Mesendoderm (in vitro differentiated cells): ENCODE measurements at regions not wholly inside any gene's neighbourhood (a gene's known extent, or its start where the extent isn't known, plus 50 kb on each side); places are given as distances from the start of the nearest gene placed in this dataset.

ENCODE experiments used
- DNase-seq: peaks from one replicate; pipeline ENCODE4 v3.0.0; 2013
- H2AK5ac ChIP-seq: 2 replicates; pipeline ENCODE4 v1.6.1; 2013; ENCODE audit warnings: low read length, inconsistent platforms
- H2BK120ac ChIP-seq: 2 replicates; pipeline ENCODE4 v1.6.1; 2013; ENCODE audit warnings: low read depth, mild to moderate bottlenecking, low read length, moderate library complexity, mixed read lengths
- H2BK15ac ChIP-seq: replicated peaks from 2 replicates; pipeline ENCODE4 v1.6.1; 2013; ENCODE audit warnings: low read depth, mild to moderate bottlenecking, moderate library complexity
- H2BK5ac ChIP-seq: 2 replicates; pipeline ENCODE4 v1.6.1; 2013; ENCODE audit warnings: low read length, inconsistent platforms
- H3K18ac ChIP-seq: 2 replicates; pipeline ENCODE4 v1.6.1; 2013; ENCODE audit warnings: mild to moderate bottlenecking, low read length, mixed read lengths
- H3K23ac ChIP-seq: one replicate; pipeline ENCODE4 v1.6.1; 2013; ENCODE audit warnings: low read length
- H3K27ac ChIP-seq: 2 replicates; pipeline ENCODE4 v1.5.1; 2013; ENCODE audit warnings: low read depth, mild to moderate bottlenecking, inconsistent platforms, low read length, moderate library complexity
- H3K27me3 ChIP-seq: 2 replicates; pipeline ENCODE4 v1.6.1; 2013; ENCODE audit warnings: low read length, control low read depth, mild to moderate bottlenecking, inconsistent platforms; ENCODE audit not compliant: insufficient read depth, poor library complexity
- H3K36me3 ChIP-seq: 2 replicates; pipeline ENCODE4 v1.6.1; 2013; ENCODE audit warnings: low read length, inconsistent platforms; ENCODE audit not compliant: control insufficient read depth, insufficient read depth
- H3K4ac ChIP-seq: one replicate; pipeline ENCODE4 v1.6.1; 2013; ENCODE audit warnings: low read depth, mild to moderate bottlenecking, low read length, moderate library complexity
- H3K4me1 ChIP-seq: 2 replicates; pipeline ENCODE4 v1.6.1; 2013; ENCODE audit warnings: low read depth, low read length, inconsistent platforms; ENCODE audit not compliant: control insufficient read depth
- H3K4me2 ChIP-seq: 2 replicates; pipeline ENCODE4 v1.6.1; 2013; ENCODE audit warnings: low read length
- H3K4me3 ChIP-seq: 2 replicates; pipeline ENCODE4 v1.5.1; 2013; ENCODE audit warnings: mild to moderate bottlenecking, low read length
- H3K56ac ChIP-seq: one replicate; pipeline ENCODE4 v1.6.1; 2013; ENCODE audit warnings: low read length
- H3K79me1 ChIP-seq: 2 replicates; pipeline ENCODE4 v1.6.1; 2013; ENCODE audit warnings: low read length, inconsistent platforms
- H3K79me2 ChIP-seq: 2 replicates; pipeline ENCODE4 v1.6.1; 2013; ENCODE audit warnings: mild to moderate bottlenecking, low read length; ENCODE audit not compliant: control insufficient read depth, insufficient read depth
- H3K9ac ChIP-seq: 2 replicates; pipeline ENCODE4 v1.6.1; 2013; ENCODE audit warnings: low read length, inconsistent platforms
- H4K5ac ChIP-seq: one replicate; pipeline ENCODE4 v1.6.1; 2013; ENCODE audit warnings: low read length
- H4K8ac ChIP-seq: one replicate; pipeline ENCODE4 v1.6.1; 2013; ENCODE audit warnings: low read depth, mild to moderate bottlenecking, control low read depth, low read length, moderate library complexity
- WGBS: extraction: QIAGEN DNeasy Blood & Tissue Kit; methylation state at CpG from one replicate; pipeline ENCODE4 v1.1.7; 2013; ENCODE audit warnings: low lambda C conversion rate, missing lambda C conversion rate; ENCODE audit not compliant: insufficient coverage; ENCODE audit errors: extremely low coverage; 5-methylcytosine and 5-hydroxymethylcytosine counted together

DNA sequence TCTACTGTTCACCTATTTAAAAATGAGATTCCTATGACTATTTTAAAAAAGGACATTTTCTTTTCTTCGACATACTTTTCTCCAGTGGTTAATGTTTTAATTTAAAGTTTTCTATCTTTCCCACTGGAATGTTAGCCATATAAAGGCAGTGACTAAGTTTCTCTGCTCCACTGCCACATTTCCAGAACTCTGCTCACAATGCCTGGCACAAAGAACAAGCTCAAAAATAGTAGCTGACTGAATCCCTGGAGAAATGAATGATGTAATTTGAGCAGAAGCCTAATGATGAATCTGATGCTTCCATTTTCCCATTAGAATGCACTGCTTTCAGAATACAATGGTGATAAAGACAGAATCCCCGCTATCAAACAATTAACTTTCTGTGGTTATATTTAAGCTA is 817.8 kb downstream of the MTRR start:
- H2BK120ac ChIP-seq, result no peak overlapping the region
- H3K23ac ChIP-seq, result no peak overlapping the region
- no peak overlapping the region for H3K18ac ChIP-seq
- no peak overlapping the region for H3K9ac ChIP-seq
- H4K8ac ChIP-seq, result no peak overlapping the region
- no peak overlapping the region for H3K4me3 ChIP-seq
- H4K5ac ChIP-seq, result no peak overlapping the region
- H3K27me3 ChIP-seq, result no peaks in the 10 kb centered on the region
- DNase-seq, result no peak
- H2AK5ac ChIP-seq, result no peak overlapping the region
- no peaks in the 10 kb centered on the region for H3K79me1 ChIP-seq
- no peaks in the 10 kb centered on the region for H3K79me2 ChIP-seq
- H3K4me2 ChIP-seq, result no peak overlapping the region
- H3K4ac ChIP-seq, result no peak overlapping the region
- no peak overlapping the region for H3K27ac ChIP-seq
- no peaks in the 10 kb centered on the region for H3K4me1 ChIP-seq
- no CpG with 5 or more reads among the region's 2 CpGs for WGBS
- no peaks in the 10 kb centered on the region for H3K36me3 ChIP-seq
- no peak overlapping the region for H3K56ac ChIP-seq
- H2BK5ac ChIP-seq, result no peak overlapping the region
- no peak overlapping the region for H2BK15ac ChIP-seq

DNA sequence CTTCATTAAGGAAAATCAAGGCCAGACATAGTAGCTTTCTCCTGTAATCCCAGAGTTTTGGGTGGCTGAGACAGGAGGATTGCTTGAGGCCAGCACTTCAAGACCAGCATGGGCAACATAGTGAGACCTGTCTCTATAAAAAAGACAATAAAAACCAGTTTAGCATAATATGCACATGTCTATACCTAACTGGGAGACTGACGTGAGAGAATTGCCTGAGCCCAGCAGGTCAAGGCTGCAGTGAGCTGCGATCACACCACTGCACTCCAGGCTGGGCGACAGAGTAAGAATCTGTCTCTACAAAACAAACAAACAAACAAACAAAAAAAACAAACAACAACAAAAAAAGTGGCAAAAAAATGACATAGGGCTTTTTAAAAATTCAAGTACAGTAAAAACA is 820.8 kb downstream of the MTRR start:
- Histone ChIP-seq H2BK5ac (no peak overlapping the region), H3K56ac (no peak overlapping the region), H2AK5ac (no peak overlapping the region), H3K79me2 (no peaks in the 10 kb centered on the region), H3K4ac (no peak overlapping the region), H3K9ac (no peak overlapping the region), H3K79me1 (no peaks in the 10 kb centered on the region), H3K36me3 (no peaks in the 10 kb centered on the region), H3K4me3 (no peak overlapping the region), H2BK15ac (no peak overlapping the region), H3K18ac (no peak overlapping the region), H3K27me3 (no peaks in the 10 kb centered on the region), H3K4me1 (no peaks in the 10 kb centered on the region), H3K27ac (no peak overlapping the region), H3K4me2 (no peak overlapping the region), H3K23ac (no peak overlapping the region), H4K8ac (no peak overlapping the region), H4K5ac (no peak overlapping the region), H2BK120ac (no peak overlapping the region)
- WGBS, result no CpG with 5 or more reads among the region's 3 CpGs
- no peak for DNase-seq

DNA sequence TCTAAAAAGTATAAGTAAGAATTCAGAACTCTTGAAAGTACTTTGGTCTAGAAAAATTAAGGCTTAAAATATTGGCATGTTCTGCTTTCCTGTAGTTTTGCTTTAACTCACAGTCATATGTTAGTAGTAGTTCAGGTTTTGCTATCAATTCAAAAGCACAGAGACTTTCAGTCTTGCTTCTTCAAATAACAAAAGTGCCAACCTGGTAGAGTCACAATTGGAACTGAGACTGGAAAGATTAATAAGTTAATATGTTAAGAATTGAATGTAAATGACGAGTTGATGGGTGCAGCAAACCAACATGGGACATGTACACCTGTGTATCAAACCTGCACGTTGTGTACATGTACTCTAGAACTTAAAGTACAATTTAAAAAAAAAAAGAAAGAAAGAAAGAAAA is 822.3 kb downstream of the MTRR start:
- no peaks in the 10 kb centered on the region for H3K4me1 ChIP-seq
- no peak overlapping the region for H3K4ac ChIP-seq
- H3K27ac ChIP-seq, result no peak overlapping the region
- WGBS, result no CpG with 5 or more reads among the region's 2 CpGs
- H2BK15ac ChIP-seq, result no peak overlapping the region
- no peak overlapping the region for H2BK5ac ChIP-seq
- H3K27me3 ChIP-seq, result no peaks in the 10 kb centered on the region
- no peak overlapping the region for H3K4me3 ChIP-seq
- no peak overlapping the region for H3K4me2 ChIP-seq
- H3K23ac ChIP-seq, result no peak overlapping the region
- no peak for DNase-seq
- no peak overlapping the region for H3K9ac ChIP-seq
- no peak overlapping the region for H3K18ac ChIP-seq
- no peak overlapping the region for H4K5ac ChIP-seq
- H3K79me2 ChIP-seq, result no peaks in the 10 kb centered on the region
- H3K79me1 ChIP-seq, result no peaks in the 10 kb centered on the region
- no peak overlapping the region for H3K56ac ChIP-seq
- no peak overlapping the region for H4K8ac ChIP-seq
- H3K36me3 ChIP-seq, result no peaks in the 10 kb centered on the region
- H2AK5ac ChIP-seq, result no peak overlapping the region
- no peak overlapping the region for H2BK120ac ChIP-seq

DNA sequence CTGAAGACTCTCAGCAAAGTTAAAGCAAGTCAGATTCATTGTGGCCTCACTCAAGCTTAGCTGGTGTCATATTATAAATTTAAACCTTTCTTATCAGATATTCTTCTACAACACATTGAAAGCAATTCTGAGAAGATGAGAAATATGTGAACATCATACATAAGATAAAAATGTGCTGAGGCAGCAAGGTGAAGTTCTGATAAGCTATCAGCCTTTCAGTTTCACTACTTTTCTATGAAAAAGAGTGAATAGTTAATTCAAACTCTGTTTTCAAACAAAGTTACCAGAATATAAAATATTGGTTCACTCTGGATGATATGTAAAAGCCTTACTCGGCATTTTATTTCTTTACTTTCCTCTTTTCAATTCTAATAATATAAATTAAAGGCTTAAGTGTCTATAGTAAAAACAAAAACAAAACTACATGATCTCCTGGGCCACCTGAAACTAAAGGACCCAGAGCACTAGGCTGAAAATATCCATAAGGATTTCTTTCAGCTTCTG is 824.4 kb downstream of the MTRR start:
- Histone ChIP-seq H3K23ac (no peak overlapping the region), H3K27me3 (no peaks in the 10 kb centered on the region), H3K4me3 (no peak overlapping the region), H2BK5ac (no peak overlapping the region), H3K36me3 (no peaks in the 10 kb centered on the region), H3K56ac (no peak overlapping the region), H3K4me2 (no peak overlapping the region), H3K27ac (no peak overlapping the region), H3K18ac (no peak overlapping the region), H3K4me1 (no peaks in the 10 kb centered on the region), H2BK15ac (no peak overlapping the region), H4K8ac (no peak overlapping the region), H3K79me1 (no peaks in the 10 kb centered on the region), H3K9ac (no peak overlapping the region), H3K79me2 (no peaks in the 10 kb centered on the region), H4K5ac (no peak overlapping the region), H2BK120ac (no peak overlapping the region), H3K4ac (no peak overlapping the region), H2AK5ac (no peak overlapping the region)
- WGBS, result no CpG with 5 or more reads among the region's 1 CpG
- DNase-seq, result no peak

DNA sequence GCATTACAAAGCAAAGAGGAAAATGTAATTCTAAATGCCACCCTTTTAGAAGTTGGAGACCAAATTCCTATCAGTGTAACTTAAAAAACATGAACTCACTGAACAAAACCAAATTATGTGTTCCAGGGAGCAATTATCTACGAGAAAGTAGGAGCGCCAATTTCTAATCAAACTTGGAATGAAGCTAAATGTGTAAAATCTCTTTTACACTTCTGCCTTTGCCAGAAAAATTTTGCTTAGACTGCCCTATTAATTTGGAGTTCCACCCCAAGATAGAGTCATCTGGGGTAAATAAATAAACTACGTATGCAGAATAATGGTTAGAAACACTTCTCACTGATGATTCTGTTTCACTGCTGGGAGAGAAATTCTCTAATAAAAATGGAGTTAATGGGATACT is 825.6 kb downstream of the MTRR start:
- Histone ChIP-seq H3K79me1 (no peaks in the 10 kb centered on the region), H3K56ac (no peak overlapping the region), H3K27ac (no peak overlapping the region), H3K36me3 (no peaks in the 10 kb centered on the region), H4K5ac (no peak overlapping the region), H3K4me2 (no peak overlapping the region), H3K4me3 (no peak overlapping the region), H3K4ac (no peak overlapping the region), H3K23ac (no peak overlapping the region), H3K18ac (no peak overlapping the region), H3K79me2 (no peaks in the 10 kb centered on the region), H2BK120ac (no peak overlapping the region), H3K27me3 (no peaks in the 10 kb centered on the region), H2BK15ac (no peak overlapping the region), H4K8ac (no peak overlapping the region), H3K9ac (no peak overlapping the region), H2AK5ac (no peak overlapping the region), H3K4me1 (no peaks in the 10 kb centered on the region), H2BK5ac (no peak overlapping the region)
- DNase-seq, result no peak
- WGBS, result no CpG with 5 or more reads among the region's 3 CpGs
